ENCODE measurements at regions not wholly inside any gene's neighbourhood (a gene's known extent, or its start where the extent isn't known, plus 50 kb on each side); places are given as distances from the start of the nearest gene placed in this dataset.

- no peaks in the 10 kb centered on the region for H3K36me3 ChIP-seq (replicated peaks in 1 of 2; ENCODE audit: insufficient read depth in 1 of 2, low read depth in 2 of 2)
- DNase-seq (no peak), ATAC-seq (no peak)
- no peak for TF ChIP-seq CTCF (IDR thresholded peaks at IDR 0.05)
- TF ChIP-seq POLR2A (IDR thresholded peaks at IDR 0.05), result no peak
- intact Hi-C loops (cut with DNase I), result no loop called here
- peaks cover 13% of the 10 kb centered on the region for H3K4me1 ChIP-seq
- no peaks in the 10 kb centered on the region for H3K27me3 ChIP-seq
- H3K4me3 ChIP-seq, result no peak overlapping the region
- H3K27ac ChIP-seq, result peak overlapping the region in 3 of 4 donors; percentile 14 to 63 (median 46)
- no peaks in the 10 kb centered on the region for H3K9me3 ChIP-seq
- 87 to 90% methylated on average over 15 of the region's 15 CpGs for WGBS, 2 donors
These were observed 197.5 kb upstream of the COPS8 start for GRCh38 chr2:236887953-236888793.

- Histone ChIP-seq H3K9me3 (no peaks in the 10 kb centered on the region), H3K27ac (peak overlapping the region in 3 of 4 donors; percentile 14 to 63 (median 46)), H3K36me3 (replicated peaks in 1 of 2; ENCODE audit: insufficient read depth in 1 of 2, low read depth in 2 of 2) (no peaks in the 10 kb centered on the region), H3K4me1 (peaks cover 13% of the 10 kb centered on the region), H3K4me3 (no peak overlapping the region), H3K27me3 (no peaks in the 10 kb centered on the region)
- 68 to 72% methylated on average over 24 of the region's 24 CpGs for WGBS, 2 donors
- intact Hi-C loops (cut with DNase I), result no loop called here
- peak in 1 of 4 donors; percentile 40 for DNase-seq
- TF ChIP-seq POLR2A (IDR thresholded peaks at IDR 0.05), result no peak
- TF ChIP-seq CTCF (IDR thresholded peaks at IDR 0.05), result no peak
- peak; percentile 72 for ATAC-seq
These were observed 196.6 kb upstream of the COPS8 start for GRCh38 chr2:236888794-236889780.

- H3K4me1 ChIP-seq, result peaks cover 22% of the 10 kb centered on the region
- no peak overlapping the region for H3K4me3 ChIP-seq
- H3K36me3 ChIP-seq (replicated peaks in 1 of 2; ENCODE audit: insufficient read depth in 1 of 2, low read depth in 2 of 2), result no peaks in the 10 kb centered on the region
- peak overlapping the region in 1 of 4 donors; percentile 63 for H3K27ac ChIP-seq
- TF ChIP-seq CTCF (IDR thresholded peaks at IDR 0.05), result no peak
- no peak for TF ChIP-seq POLR2A (IDR thresholded peaks at IDR 0.05)
- intact Hi-C loops (cut with DNase I), result no loop called here
- no peaks in the 10 kb centered on the region for H3K9me3 ChIP-seq
- ATAC-seq, result no peak
- WGBS, 2 donors, result 89 to 90% methylated on average over 22 of the region's 22 CpGs
- no peak for DNase-seq
- H3K27me3 ChIP-seq, result no peaks in the 10 kb centered on the region
These were observed 195.6 kb upstream of the COPS8 start for GRCh38 chr2:236889791-236890704.

- Histone ChIP-seq H3K4me1 (peaks cover 22% of the 10 kb centered on the region), H3K9me3 (no peaks in the 10 kb centered on the region), H3K4me3 (no peak overlapping the region), H3K27ac (no peak overlapping the region), H3K36me3 (replicated peaks in 1 of 2; ENCODE audit: insufficient read depth in 1 of 2, low read depth in 2 of 2) (no peaks in the 10 kb centered on the region), H3K27me3 (no peaks in the 10 kb centered on the region)
- intact Hi-C loops (cut with DNase I), result no loop called here
- TF ChIP-seq CTCF (IDR thresholded peaks at IDR 0.05) (no peak), POLR2A (IDR thresholded peaks at IDR 0.05) (no peak)
- 82 to 97% methylated on average over 7 of the region's 7 CpGs for WGBS, 2 donors
- DNase-seq (no peak), ATAC-seq (no peak)
These were observed 193.0 kb upstream of the COPS8 start for GRCh38 chr2:236892721-236893120.

Measured in body of pancreas (tissue), 4 donors.